Dedifferentiated amniotic fluid mesenchymal stem cell (primary cell): ENCODE measurements at regions not wholly inside any gene's neighbourhood (a gene's known extent, or its start where the extent isn't known, plus 50 kb on each side); places are given as distances from the start of the nearest gene placed in this dataset.

Experiments used
- DNase-seq: peaks from one replicate; pipeline ENCODE4 v3.0.0-alpha.2; 2016; ENCODE audit errors: extremely low spot score

DNA sequence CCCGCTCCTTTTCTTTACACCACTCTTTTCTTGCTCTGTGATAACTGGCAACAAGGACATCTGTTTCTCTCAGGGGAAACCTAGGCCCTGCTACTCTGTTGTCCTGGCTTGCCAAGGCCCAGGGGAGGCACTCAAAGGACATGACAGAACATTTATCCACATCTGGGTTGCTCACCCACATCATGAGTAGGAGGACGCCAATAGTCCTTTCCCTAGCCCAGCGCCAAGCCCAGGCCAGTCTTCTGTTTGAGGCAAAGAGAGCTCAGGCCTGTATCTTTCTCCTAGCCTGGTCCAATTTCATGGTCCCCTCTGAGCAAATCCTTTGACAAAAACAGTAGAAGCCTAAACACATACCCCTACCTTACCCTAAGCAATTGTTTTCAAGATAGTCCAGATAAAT, 366.8 kb upstream of the SGCD start:
- DNase-seq = no peak

DNA sequence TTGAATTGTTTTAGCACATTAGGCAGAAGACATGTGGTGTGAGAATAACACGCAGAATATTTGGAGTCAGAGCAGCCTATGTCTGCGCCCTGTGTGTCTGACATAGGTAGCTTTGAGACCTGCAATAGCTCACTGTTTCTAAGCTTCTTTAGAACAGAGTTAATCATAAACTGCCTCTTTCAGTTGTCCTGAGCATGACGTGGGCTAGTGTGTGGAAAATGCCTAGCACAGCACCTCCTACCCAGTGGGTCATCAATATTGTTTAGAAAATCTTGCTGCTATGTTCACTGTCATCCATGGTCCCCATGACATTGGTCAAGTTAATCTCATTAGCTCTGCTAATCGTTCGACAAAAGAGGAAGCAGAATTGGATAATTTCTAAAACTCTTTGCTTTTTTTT, 357.4 kb upstream of the SGCD start:
- no peak for DNase-seq

DNA sequence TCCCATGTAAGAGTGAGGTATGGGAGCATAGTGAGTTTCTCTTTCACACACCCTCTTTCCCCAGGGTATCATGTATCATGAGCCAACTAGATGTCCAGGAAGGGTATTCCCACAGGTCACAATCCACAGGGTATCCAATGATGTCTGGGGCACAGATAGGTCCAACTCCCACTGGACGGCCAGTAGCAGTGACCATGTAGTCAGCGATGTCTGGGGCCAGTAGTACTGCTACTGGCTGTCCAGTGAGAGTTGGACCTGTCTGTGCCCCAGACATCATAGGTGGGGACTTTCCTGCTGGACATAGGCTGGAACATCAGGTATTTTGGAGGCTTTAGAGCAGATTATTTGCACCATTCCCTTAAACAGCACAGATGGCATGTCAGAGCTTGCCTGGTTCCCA, 352.6 kb upstream of the SGCD start:
- DNase-seq = no peak

DNA sequence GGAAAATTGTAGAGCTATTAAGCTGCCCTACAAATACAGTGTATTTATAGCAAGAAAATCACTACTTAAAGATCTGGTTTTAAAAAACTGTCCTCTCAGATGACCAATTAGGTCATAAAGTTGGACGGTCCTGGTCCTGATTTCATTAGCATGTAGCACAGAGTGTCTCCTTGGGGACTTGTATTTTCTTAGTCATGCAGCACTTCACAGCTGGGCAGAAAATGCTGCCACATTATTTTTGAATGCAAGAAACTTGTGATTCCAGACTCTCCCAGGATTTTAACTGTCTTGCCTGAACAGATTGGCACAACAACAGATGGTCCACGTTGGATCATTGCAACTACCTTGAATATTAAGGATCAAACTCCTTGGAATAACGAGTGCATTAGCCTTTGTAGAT, 348.1 kb upstream of the SGCD start:
- no peak for DNase-seq

DNA sequence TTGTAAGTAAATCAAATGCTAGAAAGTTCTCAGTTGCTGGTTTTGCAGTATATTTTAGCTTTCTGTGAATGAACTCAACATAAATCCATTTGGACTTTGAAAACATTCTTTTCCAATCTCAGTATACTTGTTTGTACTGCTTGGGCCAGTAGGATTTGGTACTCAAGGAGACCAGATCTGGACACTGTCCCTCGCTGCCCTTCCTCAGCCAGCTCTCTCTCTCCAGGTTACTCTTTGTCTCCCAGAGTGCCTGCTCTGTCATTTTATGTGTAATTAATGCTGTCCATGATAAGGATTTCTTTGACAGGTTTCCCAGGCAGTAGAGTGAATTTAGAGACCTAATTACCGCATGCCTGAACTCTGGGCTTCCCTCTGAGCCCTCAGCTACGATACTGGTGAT, 344.6 kb upstream of the SGCD start:
- no peak for DNase-seq

DNA sequence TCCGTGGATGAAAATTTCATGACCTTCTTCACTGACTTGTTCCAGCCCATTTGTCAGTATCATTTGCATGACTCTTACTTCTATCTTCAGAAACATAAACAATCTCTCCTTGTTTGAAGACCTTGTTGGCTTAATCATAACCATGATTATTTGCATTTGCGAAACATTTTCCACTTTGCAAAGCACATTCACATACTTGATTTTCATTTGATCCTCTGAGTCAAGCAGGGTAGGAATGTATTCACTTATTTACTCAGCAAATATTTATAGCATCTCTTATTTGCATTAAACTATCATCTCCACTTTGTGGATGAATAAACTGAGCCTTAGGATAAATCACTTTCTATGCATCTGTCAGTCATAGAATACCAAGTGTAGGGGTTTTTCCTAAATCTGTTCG, 343.0 kb upstream of the SGCD start:
- no peak for DNase-seq

DNA sequence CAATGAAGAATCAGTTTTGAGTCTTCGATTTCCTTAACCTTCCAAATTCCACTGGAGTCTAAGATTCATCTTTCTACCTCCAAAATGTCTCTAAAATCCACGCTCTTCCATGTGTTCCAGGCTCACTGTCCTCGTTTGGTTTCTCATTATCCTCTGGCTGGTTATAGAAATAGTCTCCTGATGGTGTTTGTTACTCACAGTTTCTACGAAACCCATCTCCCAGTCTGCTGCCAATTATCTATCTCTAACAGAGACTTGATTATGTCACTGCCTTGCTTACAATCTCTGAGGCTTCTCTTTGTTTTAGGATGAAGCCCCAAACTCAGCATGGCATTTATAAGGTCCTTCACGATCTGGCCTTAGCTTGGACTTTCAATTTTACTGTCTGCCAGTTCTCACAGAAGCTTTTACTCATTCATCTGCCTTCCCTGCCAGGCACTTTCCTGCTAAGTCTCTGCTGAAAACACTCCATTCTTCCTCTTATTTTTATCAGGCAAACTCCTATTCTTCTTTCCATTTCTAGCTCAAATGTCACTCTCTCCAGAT, 339.6 kb upstream of the SGCD start:
- no peak for DNase-seq

DNA sequence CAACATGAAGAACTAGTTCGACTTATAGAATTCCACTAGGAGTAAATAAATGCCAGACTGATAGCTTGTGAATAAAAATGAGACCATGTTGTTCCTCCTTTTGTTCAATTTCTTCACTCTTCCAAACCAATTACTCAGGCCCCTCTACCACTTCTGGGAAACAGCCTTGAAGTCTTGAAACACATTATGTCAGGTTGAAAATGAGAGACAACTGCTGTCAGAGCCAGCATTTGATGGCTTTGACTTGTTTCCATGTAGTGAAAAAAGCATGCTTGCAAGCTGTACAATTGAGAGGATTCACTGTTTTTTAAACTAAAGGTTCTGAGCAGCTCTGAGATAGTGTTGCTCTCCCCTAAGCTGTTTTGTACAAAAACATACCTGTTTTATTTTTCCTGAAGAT, 337.1 kb upstream of the SGCD start:
- no peak for DNase-seq

DNA sequence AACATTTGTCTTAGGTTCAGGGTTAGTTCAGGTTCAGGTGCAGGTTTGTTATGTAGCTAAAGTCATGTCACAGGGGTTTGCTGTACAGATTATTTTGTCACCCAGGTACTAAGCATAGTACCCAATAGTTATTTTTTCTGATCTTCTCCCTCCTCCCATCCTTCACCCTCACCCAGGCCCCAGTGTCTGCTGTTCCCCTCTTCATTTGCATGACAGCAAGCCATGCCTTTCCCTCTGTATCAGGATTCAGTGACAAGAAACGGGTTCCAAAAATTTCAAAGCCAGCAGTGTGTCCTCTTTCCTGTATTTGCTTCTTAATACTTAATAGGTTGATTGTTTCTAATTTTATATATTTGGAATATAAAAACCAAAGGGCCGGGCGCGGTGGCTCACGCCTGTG, 330.8 kb upstream of the SGCD start:
- no peak for DNase-seq

DNA sequence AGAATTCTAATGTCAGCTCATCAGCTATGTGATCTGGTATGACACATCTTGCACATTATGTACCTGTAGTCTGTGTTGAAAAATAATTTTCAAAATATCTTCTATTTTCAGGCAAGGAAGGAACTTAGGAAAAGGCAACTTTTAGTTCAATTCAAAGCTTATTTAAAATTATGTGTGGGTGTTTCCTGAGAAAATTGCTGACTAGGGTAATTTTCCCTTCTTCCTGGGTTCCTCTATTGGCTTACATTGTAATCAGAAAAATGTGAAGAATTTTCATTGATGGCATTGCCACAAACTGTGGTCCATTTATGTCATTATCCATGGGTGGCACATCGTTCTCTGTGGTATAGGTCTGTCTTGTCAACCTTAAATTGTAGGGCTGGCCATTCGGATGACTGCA, 328.7 kb upstream of the SGCD start:
- no peak for DNase-seq

DNA sequence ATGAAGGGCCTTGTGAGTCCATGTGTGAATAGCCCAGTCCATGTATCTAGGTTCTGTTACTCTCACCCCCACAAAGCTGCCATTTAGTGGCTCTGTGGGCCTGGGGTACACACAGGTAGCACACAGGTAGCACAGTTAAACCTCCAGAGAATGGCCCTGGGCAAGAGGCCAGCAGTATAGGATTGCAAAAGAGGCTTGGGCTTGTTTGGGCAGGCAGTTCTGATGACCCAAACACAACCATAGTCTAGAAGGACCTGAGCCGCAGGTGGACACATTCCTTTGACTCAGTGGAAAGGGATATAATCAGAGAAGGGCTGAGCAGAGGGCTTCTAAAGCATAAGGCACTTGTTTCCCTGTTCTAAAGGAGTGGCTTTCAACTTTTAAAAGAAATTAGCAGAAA, 326.8 kb upstream of the SGCD start:
- no peak for DNase-seq

DNA sequence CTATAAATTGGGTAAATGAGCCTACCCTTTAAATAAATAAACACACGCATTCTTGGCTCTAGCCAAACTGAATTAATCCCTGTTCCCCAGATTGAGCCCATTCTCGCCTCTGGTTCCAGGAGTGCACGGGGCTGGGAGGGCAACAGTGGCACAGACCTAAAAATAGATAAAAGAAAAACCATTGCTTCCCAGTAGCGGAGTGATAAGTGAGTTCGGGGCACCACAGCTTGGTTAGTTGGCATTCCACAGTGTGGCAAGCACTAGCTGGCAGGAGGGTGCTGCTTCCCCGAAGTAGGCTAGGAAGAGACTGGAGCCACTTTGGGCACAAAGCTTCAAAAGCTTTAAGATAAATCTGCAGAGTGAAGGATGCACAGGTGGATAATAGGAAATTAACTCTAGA, 322.2 kb upstream of the SGCD start:
- DNase-seq = no peak

DNA sequence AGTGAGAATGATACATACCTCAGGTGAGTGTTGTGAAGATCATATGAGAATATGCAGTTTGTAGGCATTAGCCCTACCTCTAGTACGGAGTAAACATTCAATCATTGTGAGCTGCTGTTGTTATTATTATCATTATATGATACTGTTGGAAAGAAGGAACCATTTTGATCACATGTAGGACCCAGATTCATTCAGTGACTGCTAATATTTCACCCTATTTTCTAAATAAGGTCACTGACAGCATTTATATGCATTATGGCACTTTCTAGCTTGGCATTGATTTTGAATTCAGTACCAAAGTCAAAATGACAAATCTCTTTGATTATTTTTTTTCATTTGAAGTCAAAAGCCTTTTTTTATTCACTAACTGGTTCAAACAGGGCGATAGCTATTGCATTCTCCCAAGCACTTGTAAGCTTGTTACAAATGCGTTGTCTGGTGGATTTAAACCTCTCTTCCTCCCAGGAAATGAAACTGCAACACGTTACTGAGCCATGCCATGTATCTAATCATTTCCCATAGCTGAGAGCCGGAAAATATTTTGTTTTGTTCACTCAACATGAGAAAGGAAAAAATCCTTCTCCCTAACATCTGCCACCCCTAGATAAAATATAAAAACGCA, 320.8 kb upstream of the SGCD start:
- no peak for DNase-seq

DNA sequence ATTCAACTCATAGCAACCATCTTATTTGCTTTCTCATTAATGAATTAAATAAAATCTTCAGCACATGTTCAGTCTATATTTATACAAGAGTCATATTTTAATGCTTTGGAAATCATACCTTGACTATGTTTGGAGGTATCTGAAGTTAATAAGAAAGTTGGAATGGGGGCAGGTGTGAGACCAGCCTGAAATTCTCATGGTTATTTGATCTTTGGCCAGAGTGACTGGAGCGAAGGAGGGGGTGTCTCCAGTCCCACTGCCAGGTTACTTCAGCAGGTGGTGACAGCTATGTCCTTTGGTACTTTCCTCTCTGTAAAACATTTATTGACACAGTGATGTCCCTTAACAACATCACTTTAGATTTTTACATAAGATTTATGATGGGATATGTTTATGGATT, 318.1 kb upstream of the SGCD start:
- DNase-seq = no peak

DNA sequence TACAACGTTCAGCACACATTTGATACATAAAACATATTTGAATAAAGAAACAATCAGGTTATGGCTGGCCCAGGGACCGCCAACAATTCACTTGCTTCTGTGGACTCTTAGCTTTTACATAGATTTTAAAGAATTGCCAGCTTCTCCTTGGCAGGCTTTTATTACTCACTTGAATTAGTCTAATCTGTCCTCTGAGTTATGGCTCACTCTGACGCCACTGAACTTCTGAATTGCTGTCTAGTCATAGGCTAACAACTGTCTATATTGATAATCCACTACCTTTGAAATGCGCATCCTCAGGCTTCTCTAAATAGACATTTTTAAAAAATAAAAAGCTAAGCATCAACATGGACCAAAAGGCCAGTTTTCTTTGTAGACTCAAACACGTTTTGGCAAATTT, 317.4 kb upstream of the SGCD start:
- DNase-seq = no peak

DNA sequence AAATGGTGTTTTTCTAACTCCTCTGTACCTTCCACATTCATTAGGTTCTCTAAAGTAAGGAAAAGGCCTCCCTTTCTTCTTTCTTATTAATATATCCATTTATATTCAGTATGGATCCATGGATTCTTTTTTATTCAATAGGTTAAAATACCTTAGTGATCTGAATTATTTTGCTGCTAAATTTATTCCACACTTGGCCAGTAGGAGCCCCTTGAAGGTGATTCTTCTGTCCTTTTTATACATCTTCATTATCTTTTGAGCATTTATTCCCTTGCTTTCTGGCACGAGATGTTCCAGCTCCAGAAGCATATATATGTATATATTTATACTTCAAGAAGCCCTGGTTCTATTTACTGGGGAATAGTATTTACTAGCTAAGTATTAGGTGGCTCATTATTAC, 311.8 kb upstream of the SGCD start:
- no peak for DNase-seq

DNA sequence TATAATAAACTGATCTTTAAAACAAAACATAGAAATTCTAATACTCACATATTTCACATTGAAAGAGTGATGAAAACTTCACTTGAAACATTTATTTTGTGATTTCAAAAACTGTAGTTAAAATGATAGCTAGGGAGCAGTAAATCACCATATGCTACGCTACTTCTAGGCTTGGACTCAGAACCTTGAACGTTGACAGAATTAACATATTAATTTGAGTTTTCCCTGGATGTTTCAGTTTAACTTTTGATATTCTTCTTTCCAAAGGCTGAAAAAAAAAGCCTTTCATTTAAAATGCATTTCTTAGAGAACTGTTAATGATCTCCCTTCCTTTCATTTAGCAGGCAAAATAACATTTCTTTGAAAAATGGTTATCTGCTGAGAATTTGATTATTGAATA, 307.8 kb upstream of the SGCD start:
- DNase-seq = no peak

DNA sequence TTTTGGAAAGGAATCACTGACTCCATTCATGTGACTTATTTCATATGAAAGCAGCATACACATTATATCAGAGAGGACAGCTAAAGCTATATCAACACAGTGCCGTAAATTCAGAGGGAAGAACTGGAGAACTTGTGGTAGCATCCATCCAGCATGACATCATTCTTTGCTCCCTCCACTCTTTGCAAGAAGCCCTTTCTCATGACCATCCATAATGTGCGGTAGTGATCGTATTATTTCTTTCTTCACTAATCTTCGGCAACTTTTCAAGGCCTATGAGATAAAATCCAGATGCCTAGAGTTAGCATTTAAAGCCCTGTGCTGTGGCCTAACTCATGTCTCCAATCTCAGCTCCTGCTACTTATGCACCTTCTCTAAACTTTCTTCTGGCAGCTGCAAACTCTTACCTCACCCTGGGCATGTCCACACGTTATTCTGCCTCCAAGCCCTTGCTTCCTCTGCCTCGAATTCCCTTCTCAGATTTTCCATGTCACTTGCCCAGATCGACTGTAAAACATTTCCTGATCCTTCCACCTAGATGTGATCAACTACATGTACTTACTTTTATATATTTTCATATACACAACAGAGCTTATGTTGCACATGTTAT, 307.3 kb upstream of the SGCD start:
- no peak for DNase-seq

DNA sequence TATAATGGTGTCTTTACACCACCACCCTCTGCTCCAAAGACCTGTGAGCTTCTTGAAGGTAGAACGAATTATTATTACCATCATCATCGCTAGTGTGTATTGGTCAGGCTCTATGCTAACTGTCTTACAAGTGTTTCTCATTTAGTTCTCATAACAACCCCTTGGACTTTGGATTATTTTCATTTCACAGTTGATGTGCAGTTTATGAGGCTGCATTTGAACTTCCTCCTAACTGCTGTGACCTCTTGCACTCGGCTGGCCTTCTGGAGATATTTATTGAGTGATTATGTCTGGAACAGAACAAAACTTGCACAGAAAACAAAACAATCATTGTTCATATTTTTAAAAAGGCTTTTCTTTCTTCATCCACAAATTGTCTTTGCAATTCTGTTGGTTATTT, 306.3 kb upstream of the SGCD start:
- DNase-seq = no peak

DNA sequence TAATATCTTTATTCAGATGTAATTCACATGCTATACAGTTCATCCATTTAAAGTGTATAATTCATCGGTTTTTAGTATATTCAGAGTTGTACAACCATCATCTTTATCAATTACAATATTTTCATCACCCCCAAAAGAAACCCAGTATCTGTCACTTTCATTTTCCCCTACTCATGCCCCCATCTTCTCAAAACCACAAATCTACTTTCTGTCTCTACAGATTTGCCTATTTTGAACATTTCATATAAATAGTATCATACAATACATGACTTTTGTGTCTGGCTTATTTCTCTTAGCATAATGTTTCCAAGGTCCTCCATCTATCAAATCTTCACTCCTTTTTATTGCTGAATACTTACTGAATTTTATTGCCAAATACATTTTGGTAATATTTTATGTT, 305.1 kb upstream of the SGCD start:
- DNase-seq = no peak

DNA sequence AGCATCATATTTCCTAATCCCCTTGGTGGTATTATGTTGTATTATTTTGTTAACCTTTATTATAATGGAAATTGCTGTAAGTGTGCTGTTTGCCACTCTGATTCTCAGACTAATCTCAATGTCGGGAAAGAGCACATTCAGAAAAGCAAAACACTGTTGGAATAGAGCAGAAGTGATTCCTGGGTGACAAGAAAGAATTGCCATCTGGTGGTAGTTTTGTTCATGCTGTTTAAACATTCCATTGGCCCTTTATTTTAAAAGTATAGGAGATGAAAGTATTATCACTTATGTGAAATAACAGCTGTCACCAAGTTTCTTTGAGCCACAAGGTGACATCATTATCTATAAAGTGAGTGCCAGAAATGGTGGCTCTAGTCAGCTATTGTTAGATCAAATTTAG, 301.3 kb upstream of the SGCD start:
- DNase-seq = no peak

DNA sequence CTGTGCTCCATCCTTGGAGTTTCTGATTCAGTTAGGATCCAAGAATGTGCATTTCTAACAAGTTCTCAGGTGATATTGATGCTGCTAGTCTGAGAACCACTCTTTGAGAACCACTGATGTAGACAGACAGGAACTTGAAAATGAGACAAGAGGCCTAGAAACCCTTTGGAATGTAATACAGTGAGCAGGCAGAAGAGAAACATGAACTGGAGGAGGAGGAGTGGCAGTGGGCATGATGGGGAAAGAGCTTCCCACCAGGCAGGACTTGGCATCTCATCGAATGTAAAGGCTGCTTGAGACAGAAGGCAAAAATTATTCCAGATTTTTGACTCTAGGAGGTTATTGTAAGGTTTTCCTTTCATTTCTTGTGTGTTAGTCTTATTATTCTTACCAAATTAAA, 295.8 kb upstream of the SGCD start:
- DNase-seq = no peak

DNA sequence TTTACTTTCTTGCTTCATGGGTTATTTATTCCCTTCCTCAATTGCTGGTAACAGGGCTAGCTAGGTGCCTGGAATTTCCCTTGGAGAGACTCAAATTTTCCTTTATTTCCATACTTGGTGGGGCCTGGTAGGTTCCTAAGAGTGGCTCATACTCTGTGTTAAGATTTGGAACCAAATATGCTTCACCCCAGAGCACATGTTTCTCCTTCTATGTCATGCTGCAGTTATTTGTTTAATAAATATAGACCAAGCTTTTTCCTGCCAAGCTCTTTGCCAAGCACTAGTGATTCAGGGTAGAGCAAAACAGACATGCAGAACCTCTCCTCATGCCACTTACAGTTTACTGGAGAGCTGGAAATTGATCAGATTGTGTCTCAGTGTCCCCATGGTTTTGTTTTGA, 290.3 kb upstream of the SGCD start:
- DNase-seq = peak; percentile 70
